H1 (cell line): ENCODE measurements at regions not wholly inside any gene's neighbourhood (a gene's known extent, or its start where the extent isn't known, plus 50 kb on each side); places are given as distances from the start of the nearest gene placed in this dataset.

Experiments
- ATF3 ChIP-seq: IDR thresholded peaks from 2 replicates; pipeline ENCODE4 v1.6.1; 2011; ENCODE audit warnings: low read depth, mild to moderate bottlenecking, low read length; ENCODE audit not compliant: insufficient read depth
- BRCA1 ChIP-seq: IDR thresholded peaks from 2 replicates; pipeline ENCODE4 v1.6.1; 2012; ENCODE audit warnings: low read depth, low read length, improper control_type of control experiment
- CEBPB ChIP-seq: IDR thresholded peaks from 2 replicates; pipeline ENCODE4 v1.6.1; 2012; ENCODE audit warnings: low read depth, low read length
- CHD7 ChIP-seq: fragments of 300-600 bp; sonication (generic); IDR thresholded peaks from 2 replicates; pipeline ENCODE4 v1.7.1; 2012; ENCODE audit warnings: low read length, moderate library complexity, mild to moderate bottlenecking, inconsistent platforms; ENCODE audit not compliant: insufficient replicate concordance
- CTCF ChIP-seq, 3 experiments: IDR thresholded peaks; 1 replicate in 2 of 3; 2 replicates in 1 of 3; pipeline versions ENCODE4 v1.5.1 to v1.6.1; 2011; ENCODE audit warnings: low read length in 3 of 3, mild to moderate bottlenecking in 3 of 3, inconsistent platforms in 2 of 3, low read depth in 1 of 3, moderate library complexity in 1 of 3; ENCODE audit not compliant: insufficient read depth in 1 of 3; ENCODE audit errors: control extremely low read depth in 1 of 3
- FOSL1 ChIP-seq: IDR thresholded peaks from 2 replicates; pipeline ENCODE4 v1.6.1; 2011; ENCODE audit warnings: mild to moderate bottlenecking, low read depth, low read length, moderate library complexity; ENCODE audit not compliant: insufficient read depth
- GABPA ChIP-seq: IDR thresholded peaks from 2 replicates; pipeline ENCODE4 v1.6.1; 2011; ENCODE audit warnings: mild to moderate bottlenecking, low read length, moderate library complexity, borderline replicate concordance; ENCODE audit not compliant: insufficient read depth
- JUN ChIP-seq: IDR thresholded peaks from 2 replicates; pipeline ENCODE4 v1.6.1; 2011; ENCODE audit warnings: low read depth, mild to moderate bottlenecking, improper control_type of control experiment, low read length
- JUND ChIP-seq: IDR thresholded peaks from 2 replicates; pipeline ENCODE4 v1.6.1; 2011; ENCODE audit warnings: mild to moderate bottlenecking, improper control_type of control experiment, low read length
- MAX ChIP-seq: IDR thresholded peaks from 2 replicates; pipeline ENCODE4 v1.6.1; 2012; ENCODE audit warnings: inconsistent platforms
- POLR2AphosphoS5 ChIP-seq: IDR thresholded peaks from 2 replicates; pipeline ENCODE4 v1.6.1; 2011; ENCODE audit warnings: low read depth, low read length
- TAF1 ChIP-seq: IDR thresholded peaks from 2 replicates; pipeline ENCODE4 v1.6.1; 2011; ENCODE audit warnings: mild to moderate bottlenecking, low read depth, low read length
- USF2 ChIP-seq: IDR thresholded peaks from 2 replicates; pipeline ENCODE4 v1.6.1; 2011; ENCODE audit warnings: low read length, improper control_type of control experiment
- ZNF274 ChIP-seq: IDR thresholded peaks from 2 replicates; pipeline ENCODE4 v1.7.0; 2012; ENCODE audit warnings: low read length, borderline replicate concordance; ENCODE audit errors: extremely low read depth

GRCh38 chr17:5815396-5815795 lies 231.1 kb upstream of the NLRP1 start:
- no peak for TF ChIP-seq CTCF (IDR thresholded peaks at IDR 0.05; ENCODE audit: control extremely low read depth in 1 of 3, insufficient read depth in 1 of 3, low read depth in 1 of 3, low read length in 3 of 3)
- TF ChIP-seq ZNF274 = no peak
- no peak for TF ChIP-seq TAF1
- no peak for TF ChIP-seq BRCA1
- TF ChIP-seq USF2 = no peak
- no peak for TF ChIP-seq JUN
- no peak for TF ChIP-seq FOSL1
- no peak for TF ChIP-seq POLR2AphosphoS5
- no peak for TF ChIP-seq ATF3
- TF ChIP-seq GABPA = no peak
- TF ChIP-seq JUND = no peak
- no peak for TF ChIP-seq CEBPB
- no peak for TF ChIP-seq MAX
- no peak for TF ChIP-seq CHD7
